Activated CD8-positive, alpha-beta memory T cell treated with anti-CD3 and anti-CD28 coated beads, Interleukin-2, amount 50 U/mL, for 48 hours (primary cell): ENCODE measurements at regions not wholly inside any gene's neighbourhood (a gene's known extent, or its start where the extent isn't known, plus 50 kb on each side); places are given as distances from the start of the nearest gene placed in this dataset.

Experiments
- DNase-seq: peaks from one replicate; pipeline ENCODE4 v3.0.0-alpha.2; 2020

- DNase-seq: no peak
Measured at GRCh38 chr12:66852765-66853164, 173.9 kb upstream of the GRIP1 start.

GRCh38 chr12:66859751-66860440, 181.0 kb upstream of the GRIP1 start:
- DNase-seq: no peak

- peak; percentile 77 for DNase-seq
Measured at GRCh38 chr12:66860752-66861750, 182.2 kb upstream of the GRIP1 start.

GRCh38 chr12:66862356-66862985, 183.6 kb upstream of the GRIP1 start:
- DNase-seq: no peak

- DNase-seq: no peak
Measured at GRCh38 chr12:66863276-66863675, 184.4 kb upstream of the GRIP1 start.

- DNase-seq: no peak
Measured at GRCh38 chr12:66877925-66878324, 199.0 kb upstream of the GRIP1 start.

- DNase-seq: no peak
Measured at GRCh38 chr12:66879409-66879808, 200.5 kb upstream of the GRIP1 start.

- no peak for DNase-seq
Measured at GRCh38 chr12:66881386-66881785, 202.5 kb upstream of the GRIP1 start.

GRCh38 chr12:66884091-66884490, 205.2 kb upstream of the GRIP1 start:
- DNase-seq: no peak

GRCh38 chr12:66885115-66885875, 206.4 kb upstream of the GRIP1 start:
- DNase-seq: no peak

- no peak for DNase-seq
Measured at GRCh38 chr12:66896797-66897196, 217.9 kb upstream of the GRIP1 start.

- DNase-seq: no peak
Measured at GRCh38 chr12:66898700-66899469, 220.0 kb upstream of the GRIP1 start.

- no peak for DNase-seq
Measured at GRCh38 chr12:66899588-66899987, 220.7 kb upstream of the GRIP1 start.

- DNase-seq: no peak
Measured at GRCh38 chr12:66900616-66901015, 221.7 kb upstream of the GRIP1 start.

- no peak for DNase-seq
Measured at GRCh38 chr12:66901138-66901932, 222.5 kb upstream of the GRIP1 start.

GRCh38 chr12:66902020-66902419, 223.1 kb upstream of the GRIP1 start:
- no peak for DNase-seq

GRCh38 chr12:66903782-66904396, 225.0 kb upstream of the GRIP1 start:
- DNase-seq: no peak

GRCh38 chr12:66905201-66905600, 226.3 kb upstream of the GRIP1 start:
- no peak for DNase-seq

GRCh38 chr12:66910366-66910974, 231.6 kb upstream of the GRIP1 start:
- DNase-seq: no peak

- no peak for DNase-seq
Measured at GRCh38 chr12:66915306-66915904, 236.5 kb upstream of the GRIP1 start.
